Trophoblast cell (in vitro differentiated cells and primary cell): ENCODE measurements at regions not wholly inside any gene's neighbourhood (a gene's known extent, or its start where the extent isn't known, plus 50 kb on each side); places are given as distances from the start of the nearest gene placed in this dataset.

Experiments
- DNase-seq, 2 donors: peaks; one replicate each; pipeline ENCODE4 v3.0.0-alpha.2; 2016
- H2AFZ ChIP-seq: 2 replicates; pipeline ENCODE4 v1.6.1; 2013; ENCODE audit warnings: low read length, moderate library complexity, mild to moderate bottlenecking; ENCODE audit not compliant: insufficient read depth, poor library complexity
- H2AK5ac ChIP-seq: 2 replicates; pipeline ENCODE4 v1.6.1; 2013; ENCODE audit warnings: mild to moderate bottlenecking, low read length
- H2BK120ac ChIP-seq: 2 replicates; pipeline ENCODE4 v1.6.1; 2013; ENCODE audit warnings: low read length, mild to moderate bottlenecking, moderate library complexity; ENCODE audit not compliant: insufficient read depth, poor library complexity
- H2BK12ac ChIP-seq: 2 replicates; pipeline ENCODE4 v1.6.1; 2013; ENCODE audit warnings: mild to moderate bottlenecking, low read length, moderate library complexity
- H2BK5ac ChIP-seq: 2 replicates; pipeline ENCODE4 v1.6.1; 2013; ENCODE audit warnings: low read length, low read depth, moderate library complexity, mild to moderate bottlenecking; ENCODE audit not compliant: poor library complexity
- H3K14ac ChIP-seq: 2 replicates; pipeline ENCODE4 v1.6.1; 2013; ENCODE audit warnings: mild to moderate bottlenecking, low read length
- H3K18ac ChIP-seq: 2 replicates; pipeline ENCODE4 v1.6.1; 2013; ENCODE audit warnings: mild to moderate bottlenecking, low read length
- H3K23ac ChIP-seq: 2 replicates; pipeline ENCODE4 v1.6.1; 2013; ENCODE audit warnings: low read length
- H3K27ac ChIP-seq: 2 replicates; pipeline ENCODE4 v1.5.1; 2013; ENCODE audit warnings: low read depth, mild to moderate bottlenecking, inconsistent platforms, low read length, moderate library complexity
- H3K27me3 ChIP-seq: 2 replicates; pipeline ENCODE4 v1.6.1; 2013; ENCODE audit warnings: inconsistent platforms, mild to moderate bottlenecking, low read length, moderate library complexity; ENCODE audit not compliant: insufficient read depth
- H3K36me3 ChIP-seq, 2 experiments: 1 replicate in 1 of 2; 2 replicates in 1 of 2; pipeline ENCODE4 v1.6.1; 2013; ENCODE audit warnings: low read length in 2 of 2, mild to moderate bottlenecking in 2 of 2, moderate library complexity in 1 of 2; ENCODE audit not compliant: insufficient read depth in 2 of 2, control insufficient read depth in 1 of 2
- H3K4ac ChIP-seq: 2 replicates; pipeline ENCODE4 v1.6.1; 2013; ENCODE audit warnings: low read depth, mild to moderate bottlenecking, low read length, moderate library complexity
- H3K4me1 ChIP-seq, 2 experiments: 1 replicate in 1 of 2; 2 replicates in 1 of 2; pipeline ENCODE4 v1.6.1; 2013; ENCODE audit warnings: low read length in 2 of 2, mild to moderate bottlenecking in 2 of 2, moderate library complexity in 1 of 2; ENCODE audit not compliant: insufficient read depth in 2 of 2, control insufficient read depth in 1 of 2
- H3K4me2 ChIP-seq: 2 replicates; pipeline ENCODE4 v1.6.1; 2013; ENCODE audit warnings: inconsistent platforms, mild to moderate bottlenecking, low read length, moderate library complexity
- H3K4me3 ChIP-seq: 2 replicates; pipeline ENCODE4 v1.5.1; 2013; ENCODE audit warnings: mild to moderate bottlenecking, low read depth, low read length, inconsistent platforms
- H3K79me1 ChIP-seq: one replicate; pipeline ENCODE4 v1.6.1; 2013; ENCODE audit warnings: low read length
- H3K79me2 ChIP-seq: 2 replicates; pipeline ENCODE4 v1.6.1; 2013; ENCODE audit warnings: low read length, mild to moderate bottlenecking; ENCODE audit not compliant: control insufficient read depth, insufficient read depth, poor library complexity
- H3K9ac ChIP-seq: 2 replicates; pipeline ENCODE4 v1.6.1; 2013; ENCODE audit warnings: mild to moderate bottlenecking, low read length
- H3K9me3 ChIP-seq: 2 replicates; pipeline ENCODE4 v1.6.1; 2013; ENCODE audit warnings: low read depth, mild to moderate bottlenecking, control low read depth, inconsistent platforms, low read length; ENCODE audit not compliant: insufficient read depth
- H4K12ac ChIP-seq: 2 replicates; pipeline ENCODE4 v1.6.1; 2013; ENCODE audit warnings: low read depth, mild to moderate bottlenecking, low read length, moderate library complexity
- H4K8ac ChIP-seq: 2 replicates; pipeline ENCODE4 v1.6.1; 2013; ENCODE audit warnings: low read depth, mild to moderate bottlenecking, low read length, moderate library complexity
- H4K91ac ChIP-seq: one replicate; pipeline ENCODE4 v1.6.1; 2013; ENCODE audit warnings: low read depth, mild to moderate bottlenecking, low read length, moderate library complexity
- WGBS: extraction: QIAGEN DNeasy Blood & Tissue Kit; methylation state at CpG from one replicate; pipeline ENCODE4 v1.1.7; 2013; ENCODE audit warnings: missing lambda C conversion rate; ENCODE audit not compliant: insufficient read length, insufficient coverage; ENCODE audit errors: extremely low coverage; 5-methylcytosine and 5-hydroxymethylcytosine counted together

DNA sequence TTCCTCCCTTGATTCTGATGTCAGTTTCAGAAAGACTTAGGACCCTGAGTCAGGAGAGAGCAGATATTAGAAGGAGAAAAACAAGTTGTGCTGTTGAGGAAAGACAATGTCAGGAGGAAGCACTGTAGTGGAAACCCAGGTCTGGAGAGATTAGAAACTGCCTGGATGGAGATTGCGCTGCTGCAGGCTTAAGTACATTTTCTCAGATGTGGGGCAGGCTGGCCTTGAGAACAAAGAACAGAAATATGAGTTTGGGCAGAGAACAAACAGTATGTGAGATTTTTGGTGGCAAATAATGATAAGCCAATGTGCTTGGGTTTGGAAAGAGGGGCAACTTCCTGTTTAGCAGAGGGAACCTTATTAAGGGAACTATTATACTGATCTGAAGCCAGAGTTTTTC lies 74.3 kb upstream of the PRMT8 start:
- WGBS: no CpG with 5 or more reads among the region's 1 CpG
- Histone ChIP-seq H2BK120ac (no peak overlapping the region), H3K23ac (no peak overlapping the region), H3K9ac (no peak overlapping the region), H2AFZ (no peak overlapping the region), H3K27me3 (no peaks in the 10 kb centered on the region), H3K9me3 (peaks cover 10% of the 10 kb centered on the region), H3K4me2 (no peak overlapping the region), H4K12ac (no peak overlapping the region), H3K36me3 (no peaks in the 10 kb centered on the region), H4K8ac (no peak overlapping the region), H3K4ac (no peak overlapping the region), H2AK5ac (no peak overlapping the region), H3K18ac (no peak overlapping the region), H2BK12ac (no peak overlapping the region), H3K4me3 (no peak overlapping the region), H4K91ac (no peak overlapping the region), H2BK5ac (no peak overlapping the region), H3K14ac (no peak overlapping the region), H3K27ac (no peak overlapping the region), H3K79me1 (no peaks in the 10 kb centered on the region), H3K4me1 (no peaks in the 10 kb centered on the region), H3K79me2 (no peaks in the 10 kb centered on the region)
- DNase-seq: no peak

DNA sequence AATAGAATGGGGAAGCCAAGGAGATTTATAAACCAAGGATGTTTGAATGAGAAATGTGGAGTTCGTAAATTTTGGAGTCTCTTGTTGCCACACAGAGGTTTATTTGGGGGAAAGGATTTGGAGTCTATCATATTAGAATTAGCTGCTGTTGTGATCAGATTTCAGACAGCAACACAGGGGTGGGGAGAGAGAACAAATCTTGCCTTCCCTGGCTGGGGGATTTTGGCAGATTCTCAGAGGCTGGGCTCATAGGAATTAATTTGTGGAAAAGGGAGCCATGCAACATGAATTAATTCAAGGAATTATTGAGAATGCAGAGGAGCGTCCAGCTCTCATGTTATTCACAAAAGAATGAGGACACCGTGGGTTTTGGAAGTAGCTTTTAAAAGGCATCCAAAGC lies 73.9 kb upstream of the PRMT8 start:
- no peak overlapping the region for H2AFZ ChIP-seq
- no peaks in the 10 kb centered on the region for H3K36me3 ChIP-seq
- no peak overlapping the region for H2BK120ac ChIP-seq
- H3K79me2 ChIP-seq: no peaks in the 10 kb centered on the region
- peaks cover 10% of the 10 kb centered on the region for H3K9me3 ChIP-seq
- WGBS: no CpG with 5 or more reads among the region's 3 CpGs
- H3K18ac ChIP-seq: no peak overlapping the region
- H2BK5ac ChIP-seq: no peak overlapping the region
- H3K4me2 ChIP-seq: no peak overlapping the region
- DNase-seq: no peak
- no peak overlapping the region for H3K23ac ChIP-seq
- H3K27me3 ChIP-seq: no peaks in the 10 kb centered on the region
- no peak overlapping the region for H3K27ac ChIP-seq
- H3K4ac ChIP-seq: no peak overlapping the region
- no peak overlapping the region for H2BK12ac ChIP-seq
- no peak overlapping the region for H3K4me3 ChIP-seq
- no peak overlapping the region for H3K9ac ChIP-seq
- H4K91ac ChIP-seq: no peak overlapping the region
- H3K4me1 ChIP-seq: no peaks in the 10 kb centered on the region
- no peaks in the 10 kb centered on the region for H3K79me1 ChIP-seq
- H4K8ac ChIP-seq: no peak overlapping the region
- H4K12ac ChIP-seq: no peak overlapping the region
- H3K14ac ChIP-seq: no peak overlapping the region
- H2AK5ac ChIP-seq: no peak overlapping the region

DNA sequence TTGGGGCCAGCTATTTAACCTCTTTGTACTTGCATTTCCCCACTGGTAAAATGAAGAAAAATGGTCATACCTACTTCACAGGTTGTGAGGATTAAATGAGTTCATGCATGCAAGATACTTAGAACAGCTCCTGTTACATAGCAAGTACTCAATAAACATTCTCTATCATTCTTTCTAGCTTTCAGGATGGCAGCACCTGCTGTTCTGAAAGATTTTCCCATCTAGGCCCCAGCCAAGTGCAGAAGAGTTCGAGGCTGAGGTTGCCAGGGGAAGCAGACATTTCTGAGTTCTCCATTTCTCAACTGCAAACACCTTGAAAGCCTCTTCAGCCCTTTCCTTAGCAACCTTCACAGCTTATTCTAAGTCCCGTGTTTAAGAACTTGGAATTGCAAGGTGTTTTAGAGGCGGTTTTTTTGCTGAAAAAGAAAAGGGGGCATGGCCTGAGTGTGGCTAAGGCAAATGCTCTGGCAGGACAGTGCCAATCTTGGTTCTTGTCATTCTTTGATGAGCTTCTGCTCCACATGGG lies 73.0 kb upstream of the PRMT8 start:
- DNase-seq: no peak
- no peak overlapping the region for H3K4me3 ChIP-seq
- no peak overlapping the region for H4K8ac ChIP-seq
- no peak overlapping the region for H3K14ac ChIP-seq
- WGBS: no CpG with 5 or more reads among the region's 3 CpGs
- H3K23ac ChIP-seq: no peak overlapping the region
- H3K18ac ChIP-seq: no peak overlapping the region
- no peaks in the 10 kb centered on the region for H3K79me1 ChIP-seq
- H4K91ac ChIP-seq: no peak overlapping the region
- H4K12ac ChIP-seq: no peak overlapping the region
- no peaks in the 10 kb centered on the region for H3K27me3 ChIP-seq
- H2BK120ac ChIP-seq: no peak overlapping the region
- no peak overlapping the region for H2BK5ac ChIP-seq
- H3K27ac ChIP-seq: no peak overlapping the region
- no peaks in the 10 kb centered on the region for H3K4me1 ChIP-seq
- no peaks in the 10 kb centered on the region for H3K79me2 ChIP-seq
- no peak overlapping the region for H2AFZ ChIP-seq
- H2BK12ac ChIP-seq: no peak overlapping the region
- H3K9ac ChIP-seq: no peak overlapping the region
- no peaks in the 10 kb centered on the region for H3K36me3 ChIP-seq
- peaks cover 10% of the 10 kb centered on the region for H3K9me3 ChIP-seq
- no peak overlapping the region for H3K4ac ChIP-seq
- no peak overlapping the region for H2AK5ac ChIP-seq
- H3K4me2 ChIP-seq: no peak overlapping the region

DNA sequence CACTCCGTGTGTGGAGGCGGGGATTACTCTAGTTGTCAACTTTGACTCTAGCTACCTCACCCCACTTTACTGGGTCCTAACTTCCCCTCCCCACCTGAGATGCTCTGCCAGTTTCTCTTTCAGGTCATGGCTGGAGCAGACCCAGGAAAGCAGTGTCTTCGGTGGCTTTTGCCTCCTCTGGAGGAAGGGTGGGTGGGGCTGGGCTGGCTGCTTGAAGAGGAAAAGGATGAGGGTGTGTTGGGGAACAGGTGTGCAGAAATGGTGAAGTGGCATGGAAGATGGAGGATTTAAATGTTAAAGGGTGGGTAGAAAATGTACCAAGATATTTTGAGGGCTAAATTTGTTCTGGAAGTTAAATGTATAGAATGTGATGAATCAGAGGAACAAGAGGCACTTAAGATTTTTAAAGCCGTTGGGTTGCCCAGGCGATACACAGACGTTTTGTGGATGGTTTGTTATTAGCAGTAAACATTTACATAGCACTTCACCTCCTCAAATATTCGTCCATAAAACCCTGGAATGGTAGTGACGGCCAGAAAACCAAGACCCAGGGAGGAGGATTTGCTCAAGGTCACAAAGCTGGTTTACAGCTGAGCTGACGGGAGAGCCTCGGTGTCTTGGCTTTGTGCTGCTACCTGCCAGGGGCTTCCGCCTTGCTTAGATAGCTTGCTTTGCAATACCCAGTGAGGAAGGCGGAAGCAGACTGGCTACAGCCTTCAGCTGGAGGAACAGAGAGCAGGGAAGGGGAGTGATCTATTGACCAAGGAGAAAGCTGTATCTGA lies 72.2 kb upstream of the PRMT8 start:
- no peak overlapping the region for H3K18ac ChIP-seq
- H2BK5ac ChIP-seq: no peak overlapping the region
- H3K27me3 ChIP-seq: no peaks in the 10 kb centered on the region
- H3K23ac ChIP-seq: no peak overlapping the region
- no peak overlapping the region for H2BK12ac ChIP-seq
- H4K8ac ChIP-seq: no peak overlapping the region
- H4K91ac ChIP-seq: no peak overlapping the region
- H3K4me2 ChIP-seq: no peak overlapping the region
- no peaks in the 10 kb centered on the region for H3K36me3 ChIP-seq
- DNase-seq: no peak
- no peak overlapping the region for H3K14ac ChIP-seq
- H2BK120ac ChIP-seq: no peak overlapping the region
- no peak overlapping the region for H2AK5ac ChIP-seq
- H3K79me2 ChIP-seq: no peaks in the 10 kb centered on the region
- H3K4ac ChIP-seq: no peak overlapping the region
- no peaks in the 10 kb centered on the region for H3K79me1 ChIP-seq
- WGBS: no CpG with 5 or more reads among the region's 12 CpGs
- no peak overlapping the region for H4K12ac ChIP-seq
- H2AFZ ChIP-seq: no peak overlapping the region
- peaks cover 10% of the 10 kb centered on the region for H3K9me3 ChIP-seq
- H3K4me1 ChIP-seq: no peaks in the 10 kb centered on the region
- H3K9ac ChIP-seq: no peak overlapping the region
- no peak overlapping the region for H3K27ac ChIP-seq
- H3K4me3 ChIP-seq: no peak overlapping the region
